Midbrain (tissue), 1 donor: ENCODE measurements at regions not wholly inside any gene's neighbourhood (a gene's known extent, or its start where the extent isn't known, plus 50 kb on each side); places are given as distances from the start of the nearest gene placed in this dataset.

Experiments
- DNase-seq: peaks from one replicate; lab custom pipeline; 2025; lab: John Stamatoyannopoulos, UW

- DNase-seq = no peak
Measured at GRCh38 chr13:103969520-103970050, 903.4 kb upstream of the SLC10A2 start.

GRCh38 chr13:103965506-103966243 is 899.5 kb upstream of the SLC10A2 start:
- DNase-seq = no peak

GRCh38 chr13:103961784-103962183 is 895.6 kb upstream of the SLC10A2 start:
- DNase-seq = no peak

GRCh38 chr13:103961129-103961528 is 894.9 kb upstream of the SLC10A2 start:
- DNase-seq = no peak

- no peak for DNase-seq
Measured at GRCh38 chr13:103960001-103960400, 893.8 kb upstream of the SLC10A2 start.

- no peak for DNase-seq
Measured at GRCh38 chr13:103958691-103959090, 892.5 kb upstream of the SLC10A2 start.

GRCh38 chr13:103957939-103958338 is 891.7 kb upstream of the SLC10A2 start:
- DNase-seq = no peak

GRCh38 chr13:103953859-103954258 is 887.6 kb upstream of the SLC10A2 start:
- no peak for DNase-seq

GRCh38 chr13:103952183-103952582 is 886.0 kb upstream of the SLC10A2 start:
- no peak for DNase-seq

- DNase-seq = no peak
Measured at GRCh38 chr13:103948426-103948825, 882.2 kb upstream of the SLC10A2 start.

- DNase-seq = no peak
Measured at GRCh38 chr13:103945836-103946235, 879.6 kb upstream of the SLC10A2 start.

- DNase-seq = no peak
Measured at GRCh38 chr13:103941506-103942140, 875.4 kb upstream of the SLC10A2 start.

GRCh38 chr13:103935117-103935516 is 868.9 kb upstream of the SLC10A2 start:
- DNase-seq = no peak

GRCh38 chr13:103931885-103932284 is 865.7 kb upstream of the SLC10A2 start:
- DNase-seq = no peak

GRCh38 chr13:103931331-103931845 is 865.2 kb upstream of the SLC10A2 start:
- no peak for DNase-seq

GRCh38 chr13:103926118-103926517 is 859.9 kb upstream of the SLC10A2 start:
- DNase-seq = no peak

GRCh38 chr13:103908911-103909310 is 842.7 kb upstream of the SLC10A2 start:
- DNase-seq = no peak

GRCh38 chr13:103908274-103908673 is 842.1 kb upstream of the SLC10A2 start:
- no peak for DNase-seq

GRCh38 chr13:103903790-103904189 is 837.6 kb upstream of the SLC10A2 start:
- no peak for DNase-seq

- DNase-seq = no peak
Measured at GRCh38 chr13:103898481-103898880, 832.3 kb upstream of the SLC10A2 start.

- no peak for DNase-seq
Measured at GRCh38 chr13:103895835-103896531, 829.8 kb upstream of the SLC10A2 start.

- DNase-seq = no peak
Measured at GRCh38 chr13:103894626-103895025, 828.4 kb upstream of the SLC10A2 start.
